GM10266 (cell line): ENCODE measurements at regions not wholly inside any gene's neighbourhood (a gene's known extent, or its start where the extent isn't known, plus 50 kb on each side); places are given as distances from the start of the nearest gene placed in this dataset.

ENCODE experiments used
- DNase-seq: peaks from one replicate; pipeline ENCODE4 v3.0.0; 2012; ENCODE audit errors: extremely low spot score
- CTCF ChIP-seq: IDR thresholded peaks from 2 replicates; pipeline ENCODE4 v1.5.1; 2012; ENCODE audit warnings: mild to moderate bottlenecking, low read depth; ENCODE audit not compliant: control insufficient read depth, insufficient read depth; ENCODE audit errors: missing control alignments

- DNase-seq, result no peak
- no peak for TF ChIP-seq CTCF
These were observed 230.8 kb upstream of the CST7 start for GRCh38 chr20:24718277-24718676.

GRCh38 chr20:24718696-24719095 lies 230.4 kb upstream of the CST7 start:
- TF ChIP-seq CTCF, result no peak
- no peak for DNase-seq

GRCh38 chr20:24720957-24721356 lies 228.1 kb upstream of the CST7 start:
- no peak for TF ChIP-seq CTCF
- DNase-seq, result no peak

GRCh38 chr20:24721891-24722568 lies 227.0 kb upstream of the CST7 start:
- DNase-seq, result no peak
- no peak for TF ChIP-seq CTCF

- no peak for TF ChIP-seq CTCF
- DNase-seq, result no peak
These were observed 226.5 kb upstream of the CST7 start for GRCh38 chr20:24722586-24722985.

- DNase-seq, result no peak
- no peak for TF ChIP-seq CTCF
These were observed 225.9 kb upstream of the CST7 start for GRCh38 chr20:24723186-24723585.

- DNase-seq, result no peak
- TF ChIP-seq CTCF, result no peak
These were observed 225.3 kb upstream of the CST7 start for GRCh38 chr20:24723647-24724352.
